ENCODE measurements at regions not wholly inside any gene's neighbourhood (a gene's known extent, or its start where the extent isn't known, plus 50 kb on each side); places are given as distances from the start of the nearest gene placed in this dataset.
"Not testable (repeated sequence)": the region's sequence is repeated elsewhere in the genome, so short reads cannot be mapped to it uniquely, and the experiment has no call there.

DNA sequence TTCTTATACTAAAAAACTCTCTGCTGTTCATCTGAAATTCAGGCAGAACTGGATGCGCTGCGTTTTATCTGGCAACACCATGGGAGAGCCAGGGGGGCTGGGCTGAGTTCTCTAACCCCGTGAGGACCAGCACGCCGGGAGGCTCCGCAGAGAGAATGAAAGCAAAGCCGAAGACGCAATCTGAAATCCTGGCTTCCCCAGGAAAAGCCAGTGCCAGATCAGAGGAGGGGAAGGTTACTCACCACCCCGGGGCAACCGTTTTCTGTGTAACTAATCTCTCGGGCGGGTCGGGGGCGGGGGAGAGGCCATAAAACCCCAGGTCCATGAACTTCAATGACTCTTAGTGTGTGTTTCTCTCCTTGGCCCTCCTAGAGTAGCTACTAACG, 99.4 kb downstream of the SHANK2 start:
- no peak overlapping the region for H3K4me3 ChIP-seq
- WGBS (ENCODE audit: insufficient coverage, low coverage, missing lambda C conversion rate), result 2% methylated on average over 11 of the region's 15 CpGs
- ATAC-seq, result no peak
- H2AFZ ChIP-seq (ENCODE audit: low read depth, low read length), result no peak overlapping the region
- no peaks in the 10 kb centered on the region for H3K36me3 ChIP-seq (ENCODE audit: control insufficient read depth, insufficient read depth, low read length)
- in situ Hi-C loops (cut with MboI) (no loop called here), intact Hi-C loops (cut with micrococcal nuclease) (no loop called here)
- no TSS peak for BruUV-seq (replicated peaks)
- no peaks in the 10 kb centered on the region for H3K9me1 ChIP-seq (ENCODE audit: control insufficient read depth, insufficient read depth, low read length)
- H3K9ac ChIP-seq (ENCODE audit: insufficient read depth in 1 of 2, low read depth in 2 of 2, low read length in 2 of 2), result no peak overlapping the region
- no peak overlapping the region for H3K27ac ChIP-seq (ENCODE audit: extremely low read depth, low read depth, low read length)
- H3K79me2 ChIP-seq (ENCODE audit: control insufficient read depth, insufficient read depth, low read length), result no peaks in the 10 kb centered on the region
- no peak for TF ChIP-seq STAG1 (CRISPR knock-in tag; IDR thresholded peaks at IDR 0.05; ENCODE audit: borderline replicate concordance)
- no peak for TF ChIP-seq IFI16 (CRISPR knock-in tag; IDR thresholded peaks at IDR 0.05)
- no peak for TF ChIP-seq SMC3 (conservative IDR thresholded peaks at IDR 0.05; ENCODE audit: insufficient read depth, low read depth, low read length)
- TF ChIP-seq NR3C1 (CRISPR knock-in tag; IDR thresholded peaks at IDR 0.05), result no peak
- TF ChIP-seq POLR3A (IDR thresholded peaks at IDR 0.05; ENCODE audit: borderline replicate concordance, extremely low read depth, insufficient read depth, insufficient read length), result no peak
- TF ChIP-seq, protein P1, sequence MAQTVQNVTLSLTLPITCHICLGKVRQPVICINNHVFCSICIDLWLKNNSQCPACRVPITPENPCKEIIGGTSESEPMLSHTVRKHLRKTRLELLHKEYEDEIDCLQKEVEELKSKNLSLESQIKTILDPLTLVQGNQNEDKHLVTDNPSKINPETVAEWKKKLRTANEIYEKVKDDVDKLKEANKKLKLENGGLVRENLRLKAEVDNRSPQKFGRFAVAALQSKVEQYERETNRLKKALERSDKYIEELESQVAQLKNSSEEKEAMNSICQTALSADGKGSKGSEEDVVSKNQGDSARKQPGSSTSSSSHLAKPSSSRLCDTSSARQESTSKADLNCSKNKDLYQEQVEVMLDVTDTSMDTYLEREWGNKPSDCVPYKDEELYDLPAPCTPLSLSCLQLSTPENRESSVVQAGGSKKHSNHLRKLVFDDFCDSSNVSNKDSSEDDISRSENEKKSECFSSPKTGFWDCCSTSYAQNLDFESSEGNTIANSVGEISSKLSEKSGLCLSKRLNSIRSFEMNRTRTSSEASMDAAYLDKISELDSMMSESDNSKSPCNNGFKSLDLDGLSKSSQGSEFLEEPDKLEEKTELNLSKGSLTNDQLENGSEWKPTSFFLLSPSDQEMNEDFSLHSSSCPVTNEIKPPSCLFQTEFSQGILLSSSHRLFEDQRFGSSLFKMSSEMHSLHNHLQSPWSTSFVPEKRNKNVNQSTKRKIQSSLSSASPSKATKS (CRISPR knock-in tag; IDR thresholded peaks at IDR 0.05), result no peak
- no peak for TF ChIP-seq ZNF146 (CRISPR knock-in tag; IDR thresholded peaks at IDR 0.05; ENCODE audit: unreplicated experiment)
- TF ChIP-seq ZNF398 (CRISPR knock-in tag; IDR thresholded peaks at IDR 0.05), result no peak
- TF ChIP-seq RFX7 (CRISPR knock-in tag; IDR thresholded peaks at IDR 0.05), result no peak
- no peak for FAIRE-seq
- no peaks in the 10 kb centered on the region for H3K9me3 ChIP-seq (replicated peaks; ENCODE audit: control insufficient read depth, insufficient read depth, low read depth, low read length)
- H3K4me1 ChIP-seq (replicated peaks in 1 of 2; ENCODE audit: control insufficient read depth in 2 of 2, insufficient read depth in 2 of 2, low read length in 2 of 2), result no peaks in the 10 kb centered on the region
- H3K4me2 ChIP-seq (ENCODE audit: insufficient read depth, low read length), result no peak overlapping the region
- POLR2A ChIA-PET, result interaction anchor here (0.8 kb wide), 1 partner anchor 115 kb away, joined by 3 read pairs; no protein-coding TSS in a partner anchor
- peaks cover 0 to 24% of the 10 kb centered on the region in 2 experiments; a peak in 2 of 5 replicates for H3K27me3 ChIP-seq (ENCODE audit: control insufficient read depth in 2 of 2, insufficient read depth in 2 of 2, low read length in 2 of 2)
- CTCF ChIA-PET (ENCODE audit: low intra/inter-chr PET ratio), result no interaction called here
- H4K20me1 ChIP-seq (replicated peaks; ENCODE audit: control insufficient read depth, insufficient read depth, low read length), result no peaks in the 10 kb centered on the region
- DNase-seq (ENCODE audit: extremely low read depth in 1 of 4, low spot score in 3 of 4), result no peak

DNA sequence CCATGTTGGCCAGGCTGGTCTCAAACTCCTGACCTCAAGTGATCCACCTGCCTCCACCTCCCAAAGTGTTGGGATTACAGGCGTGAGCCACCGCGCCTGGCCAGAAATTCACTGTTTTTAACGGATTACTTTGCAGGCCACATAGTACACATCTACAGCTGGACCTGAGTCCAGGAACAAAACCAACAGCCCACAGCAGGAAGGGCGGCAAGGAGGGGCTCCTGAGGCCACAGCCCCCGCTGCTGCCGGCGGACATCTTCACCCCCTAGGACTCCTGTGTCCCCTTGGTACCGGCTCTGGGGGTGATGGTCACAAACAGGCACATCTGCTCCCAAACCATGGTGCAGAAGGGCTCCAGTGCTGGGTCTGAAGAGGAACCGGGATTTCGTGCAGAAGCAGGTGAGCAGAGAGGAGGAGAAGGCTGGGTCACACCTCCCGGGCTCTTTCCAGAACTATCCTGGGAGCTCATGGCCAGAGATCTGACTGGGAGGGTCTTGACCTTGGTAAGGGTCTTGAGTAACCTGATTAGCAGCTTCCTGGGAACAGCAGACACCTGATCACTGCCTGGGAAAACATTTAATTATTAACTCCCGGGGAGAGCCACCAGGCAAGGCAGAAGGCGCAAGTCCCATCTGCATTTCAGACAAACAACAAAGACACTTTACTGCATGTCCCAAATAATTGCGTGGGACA, 99.9 kb downstream of the SHANK2 start:
- WGBS (ENCODE audit: insufficient coverage, low coverage, missing lambda C conversion rate), result 1% methylated on average over 14 of the region's 15 CpGs
- CTCF ChIA-PET (ENCODE audit: low intra/inter-chr PET ratio); H4K20me1 ChIP-seq (replicated peaks; ENCODE audit: control insufficient read depth, insufficient read depth, low read length); H3K9ac ChIP-seq (ENCODE audit: insufficient read depth in 1 of 2, low read depth in 2 of 2, low read length in 2 of 2); in situ Hi-C loops (cut with MboI); H3K4me3 ChIP-seq; H3K9me3 ChIP-seq (replicated peaks; ENCODE audit: control insufficient read depth, insufficient read depth, low read depth, low read length); H3K4me1 ChIP-seq (replicated peaks in 1 of 2; ENCODE audit: control insufficient read depth in 2 of 2, insufficient read depth in 2 of 2, low read length in 2 of 2); H3K36me3 ChIP-seq (ENCODE audit: control insufficient read depth, insufficient read depth, low read length); H3K79me2 ChIP-seq (ENCODE audit: control insufficient read depth, insufficient read depth, low read length); ATAC-seq; intact Hi-C loops (cut with micrococcal nuclease); FAIRE-seq; BruUV-seq (replicated peaks); H3K4me2 ChIP-seq (ENCODE audit: insufficient read depth, low read length); H3K9me1 ChIP-seq (ENCODE audit: control insufficient read depth, insufficient read depth, low read length); DNase-seq (ENCODE audit: extremely low read depth in 1 of 4, low spot score in 3 of 4); H3K27ac ChIP-seq (ENCODE audit: extremely low read depth, low read depth, low read length); H2AFZ ChIP-seq (ENCODE audit: low read depth, low read length): not testable (repeated sequence)
- POLR2A ChIA-PET, result interaction anchor here (0.8 kb wide), 1 partner anchor 116 kb away, joined by 3 read pairs; no protein-coding TSS in a partner anchor
- peaks cover 2 to 28% of the 10 kb centered on the region in 2 experiments; a peak in 2 of 5 replicates for H3K27me3 ChIP-seq (ENCODE audit: control insufficient read depth in 2 of 2, insufficient read depth in 2 of 2, low read length in 2 of 2)
